ENCODE measurements at regions not wholly inside any gene's neighbourhood (a gene's known extent, or its start where the extent isn't known, plus 50 kb on each side); places are given as distances from the start of the nearest gene placed in this dataset.

- no peak overlapping the region for H3K4me3 ChIP-seq (ENCODE audit: low read depth, low read length)
- TF ChIP-seq CTCF (IDR thresholded peaks at IDR 0.05; ENCODE audit: borderline replicate concordance, insufficient read depth, low read depth, low read length) = no peak
These were observed 1073.3 kb downstream of the TBC1D22A start for GRCh38 chr22:47835726-47836125.

GRCh38 chr22:47826016-47826415 is 1063.6 kb downstream of the TBC1D22A start:
- TF ChIP-seq CTCF (IDR thresholded peaks at IDR 0.05; ENCODE audit: borderline replicate concordance, insufficient read depth, low read depth, low read length) = no peak

GRCh38 chr22:47822422-47822821 is 1060.0 kb downstream of the TBC1D22A start:
- H3K4me3 ChIP-seq (ENCODE audit: low read depth, low read length) = no peak overlapping the region
- no peak for TF ChIP-seq CTCF (IDR thresholded peaks at IDR 0.05; ENCODE audit: borderline replicate concordance, insufficient read depth, low read depth, low read length)

More at GRCh38 chr22:47826016-47826415, 1063.6 kb downstream of the TBC1D22A start:
- H3K4me3 ChIP-seq (ENCODE audit: low read depth, low read length) = no peak overlapping the region

GRCh38 chr22:47818496-47818895 is 1056.0 kb downstream of the TBC1D22A start:
- TF ChIP-seq CTCF (IDR thresholded peaks at IDR 0.05; ENCODE audit: borderline replicate concordance, insufficient read depth, low read depth, low read length) = no peak
- H3K4me3 ChIP-seq (ENCODE audit: low read depth, low read length) = no peak overlapping the region

GRCh38 chr22:47817380-47817779 is 1054.9 kb downstream of the TBC1D22A start:
- no peak for TF ChIP-seq CTCF (IDR thresholded peaks at IDR 0.05; ENCODE audit: borderline replicate concordance, insufficient read depth, low read depth, low read length)
- no peak overlapping the region for H3K4me3 ChIP-seq (ENCODE audit: low read depth, low read length)

- H3K4me3 ChIP-seq (ENCODE audit: low read depth, low read length) = no peak overlapping the region
- no peak for TF ChIP-seq CTCF (IDR thresholded peaks at IDR 0.05; ENCODE audit: borderline replicate concordance, insufficient read depth, low read depth, low read length)
These were observed 1054.4 kb downstream of the TBC1D22A start for GRCh38 chr22:47816863-47817210.

GRCh38 chr22:47816121-47816862 is 1053.8 kb downstream of the TBC1D22A start:
- TF ChIP-seq CTCF (IDR thresholded peaks at IDR 0.05; ENCODE audit: borderline replicate concordance, insufficient read depth, low read depth, low read length) = no peak
- H3K4me3 ChIP-seq (ENCODE audit: low read depth, low read length) = no peak overlapping the region
